Neuronal stem cell (in vitro differentiated cells): ENCODE measurements at regions not wholly inside any gene's neighbourhood (a gene's known extent, or its start where the extent isn't known, plus 50 kb on each side); places are given as distances from the start of the nearest gene placed in this dataset.

Experiments used
- DNase-seq: peaks from one replicate; pipeline ENCODE4 v3.0.0-alpha.2; 2013; ENCODE audit warnings: low spot score
- H2AFZ ChIP-seq: one replicate; pipeline ENCODE4 v1.6.1; 2013; ENCODE audit warnings: mild to moderate bottlenecking, low read length, inconsistent platforms
- H2AK5ac ChIP-seq: 2 replicates; pipeline ENCODE4 v1.6.1; 2013; ENCODE audit warnings: low read depth, mild to moderate bottlenecking, inconsistent platforms, low read length, moderate library complexity, mixed read lengths
- H2BK120ac ChIP-seq: 2 replicates; pipeline ENCODE4 v1.6.1; 2013; ENCODE audit warnings: low read depth, mild to moderate bottlenecking, inconsistent platforms, low read length, moderate library complexity, mixed read lengths
- H2BK12ac ChIP-seq: one replicate; pipeline ENCODE4 v1.6.1; 2013; ENCODE audit warnings: low read length, inconsistent platforms
- H2BK15ac ChIP-seq: 2 replicates; pipeline ENCODE4 v1.6.1; 2013; ENCODE audit warnings: mild to moderate bottlenecking, low read length, inconsistent platforms, mixed read lengths
- H2BK5ac ChIP-seq: one replicate; pipeline ENCODE4 v1.6.1; 2013; ENCODE audit warnings: inconsistent platforms, mild to moderate bottlenecking, low read length, moderate library complexity
- H3K14ac ChIP-seq: one replicate; pipeline ENCODE4 v1.6.1; 2013; ENCODE audit warnings: low read length, inconsistent platforms
- H3K18ac ChIP-seq: 2 replicates; pipeline ENCODE4 v1.6.1; 2013; ENCODE audit warnings: low read length, inconsistent platforms
- H3K23ac ChIP-seq: 2 replicates; pipeline ENCODE4 v1.6.1; 2013; ENCODE audit warnings: low read depth, mild to moderate bottlenecking, mixed read lengths, low read length, inconsistent platforms; ENCODE audit not compliant: poor library complexity
- H3K27ac ChIP-seq: replicated peaks from 3 replicates; pipeline ENCODE4 v1.5.1; 2013; ENCODE audit warnings: low read length, inconsistent platforms
- H3K27me3 ChIP-seq, 3 experiments: 2 replicates each; pipeline ENCODE4 v1.6.1; 2013; ENCODE audit warnings: low read length in 3 of 3, mild to moderate bottlenecking in 2 of 3, inconsistent platforms in 1 of 3, low read depth in 1 of 3, mixed read lengths in 1 of 3, moderate library complexity in 1 of 3; ENCODE audit not compliant: control insufficient read depth in 3 of 3, insufficient read depth in 3 of 3
- H3K36me3 ChIP-seq, 2 donors: replicated peaks in 1 of 2; 2 replicates each; pipeline ENCODE4 v1.6.1; 2013; ENCODE audit warnings: low read length in 2 of 2; ENCODE audit not compliant: control insufficient read depth in 2 of 2, insufficient read depth in 2 of 2
- H3K4ac ChIP-seq: 2 replicates; pipeline ENCODE4 v1.6.1; 2013; ENCODE audit warnings: inconsistent platforms, mild to moderate bottlenecking, low read length, moderate library complexity
- H3K4me1 ChIP-seq, 2 donors: 1 replicate in 1 of 2; 2 replicates in 1 of 2; pipeline ENCODE4 v1.6.1; 2013; ENCODE audit warnings: low read length in 2 of 2, low read depth in 1 of 2; ENCODE audit not compliant: control insufficient read depth in 2 of 2, insufficient read depth in 1 of 2
- H3K4me2 ChIP-seq: one replicate; pipeline ENCODE4 v1.6.1; 2013; ENCODE audit warnings: mild to moderate bottlenecking, low read length, inconsistent platforms; ENCODE audit not compliant: insufficient read depth, poor library complexity, severe bottlenecking
- H3K4me3 ChIP-seq, 2 donors: 2 replicates each; pipeline ENCODE4 v1.5.1; 2013; ENCODE audit warnings: low read length in 2 of 2, mild to moderate bottlenecking in 2 of 2, inconsistent platforms in 1 of 2, moderate library complexity in 1 of 2
- H3K79me1 ChIP-seq: one replicate; pipeline ENCODE4 v1.6.1; 2013; ENCODE audit warnings: low read depth, mild to moderate bottlenecking, inconsistent platforms, low read length, moderate library complexity
- H3K9ac ChIP-seq: one replicate; pipeline ENCODE4 v1.6.1; 2013; ENCODE audit warnings: mild to moderate bottlenecking, low read depth, low read length, inconsistent platforms; ENCODE audit not compliant: poor library complexity
- H3K9me3 ChIP-seq, 2 donors: replicated peaks in 1 of 2; 2 replicates each; pipeline versions ENCODE3 to v1.6.1; 2013; ENCODE audit warnings: low read length in 2 of 2, mild to moderate bottlenecking in 2 of 2, inconsistent platforms in 1 of 2, low read depth in 1 of 2, mixed read lengths in 1 of 2, moderate library complexity in 1 of 2; ENCODE audit not compliant: control insufficient read depth in 2 of 2, insufficient read depth in 1 of 2
- H4K8ac ChIP-seq: one replicate; pipeline ENCODE4 v1.6.1; 2013; ENCODE audit warnings: low read depth, mild to moderate bottlenecking, inconsistent platforms, low read length, moderate library complexity
- H4K91ac ChIP-seq: one replicate; pipeline ENCODE4 v1.6.1; 2013; ENCODE audit warnings: low read length, low read depth, mild to moderate bottlenecking, inconsistent platforms; ENCODE audit not compliant: poor library complexity
- WGBS, 2 donors: extraction: QIAGEN DNeasy Blood & Tissue Kit; methylation state at CpG; one replicate each; pipeline ENCODE4 v1.1.7; 2013; ENCODE audit warnings: missing lambda C conversion rate in 2 of 2, mixed read lengths in 1 of 2; ENCODE audit not compliant: insufficient read length in 2 of 2, insufficient replicate concordance in 1 of 2; ENCODE audit errors: extremely low coverage in 2 of 2; 5-methylcytosine and 5-hydroxymethylcytosine counted together

DNA sequence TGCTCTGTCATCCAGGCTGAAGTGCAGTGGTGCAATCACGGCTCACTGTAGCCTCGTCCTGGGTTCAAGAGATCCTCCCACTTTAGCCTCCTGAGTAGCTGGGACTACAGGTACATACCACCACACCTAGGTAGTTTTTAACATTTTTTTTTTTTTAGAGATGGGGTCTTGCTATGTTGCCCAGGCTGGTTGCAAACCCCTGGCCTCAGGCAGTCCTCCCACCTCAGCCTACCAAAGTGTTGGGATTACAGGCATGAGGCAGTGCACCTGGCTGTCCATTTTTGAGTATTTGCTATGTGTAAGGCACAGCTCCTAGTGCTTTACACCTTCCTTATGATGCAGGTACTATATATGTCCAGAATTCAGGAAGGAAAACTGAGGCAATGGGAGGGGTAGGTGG is 138.8 kb upstream of the ZNF536 start:
- Histone ChIP-seq H3K27ac (no peak overlapping the region), H3K79me1 (no peaks in the 10 kb centered on the region), H2AFZ (no peak overlapping the region), H3K9me3 (no peaks in the 10 kb centered on the region), H2BK15ac (no peak overlapping the region), H2BK120ac (no peak overlapping the region), H3K4me3 (no peak overlapping the region), H3K4ac (no peak overlapping the region), H3K9ac (no peak overlapping the region), H2AK5ac (no peak overlapping the region), H3K18ac (no peak overlapping the region), H3K4me2 (no peak overlapping the region), H3K4me1 (peaks cover 8 to 13% of the 10 kb centered on the region in 2 donors), H2BK12ac (no peak overlapping the region), H4K8ac (no peak overlapping the region), H3K27me3 (peaks cover 0 to 27% (median 17%) of the 10 kb centered on the region in 3 experiments), H2BK5ac (no peak overlapping the region), H3K14ac (no peak overlapping the region), H3K23ac (no peak overlapping the region), H3K36me3 (no peaks in the 10 kb centered on the region), H4K91ac (no peak overlapping the region)
- no peak for DNase-seq
- WGBS, 2 donors = no CpG with 5 or more reads among the region's 2 CpGs

- Histone ChIP-seq H2BK15ac (no peak overlapping the region), H2BK12ac (no peak overlapping the region), H3K4me1 (peaks cover 3 to 6% of the 10 kb centered on the region in 2 donors), H3K23ac (no peak overlapping the region), H3K9ac (no peak overlapping the region), H2BK120ac (no peak overlapping the region), H4K8ac (no peak overlapping the region), H3K4me2 (no peak overlapping the region), H3K14ac (no peak overlapping the region), H3K4ac (no peak overlapping the region), H3K4me3 (no peak overlapping the region), H3K79me1 (no peaks in the 10 kb centered on the region), H4K91ac (no peak overlapping the region), H3K27me3 (peaks cover 0 to 7% (median 2%) of the 10 kb centered on the region in 3 experiments), H3K36me3 (no peaks in the 10 kb centered on the region), H2BK5ac (no peak overlapping the region), H3K9me3 (no peaks in the 10 kb centered on the region), H2AK5ac (no peak overlapping the region), H3K27ac (no peak overlapping the region), H3K18ac (no peak overlapping the region), H2AFZ (peak overlapping the region; percentile 38)
- no peak for DNase-seq
- no CpG with 5 or more reads among the region's 10 CpGs for whole genome bisulfite sequencing, 2 donors
Observed at GRCh38 chr19:30235946-30236345, 136.2 kb upstream of the ZNF536 start.

- Histone ChIP-seq H2AFZ (no peak overlapping the region), H2BK15ac (no peak overlapping the region), H3K4ac (no peak overlapping the region), H3K9me3 (no peaks in the 10 kb centered on the region), H3K18ac (no peak overlapping the region), H3K36me3 (no peaks in the 10 kb centered on the region), H4K91ac (no peak overlapping the region), H3K9ac (no peak overlapping the region), H3K4me3 (no peak overlapping the region), H2BK12ac (no peak overlapping the region), H2BK5ac (no peak overlapping the region), H3K27me3 (peaks cover 0 to under 1% (median under 1%) of the 10 kb centered on the region in 3 experiments), H4K8ac (no peak overlapping the region), H3K4me2 (no peak overlapping the region), H3K23ac (no peak overlapping the region), H3K27ac (no peak overlapping the region), H2BK120ac (no peak overlapping the region), H3K4me1 (peaks cover 3 to 6% of the 10 kb centered on the region in 2 donors), H3K14ac (no peak overlapping the region), H2AK5ac (no peak overlapping the region), H3K79me1 (no peaks in the 10 kb centered on the region)
- no peak for DNase-seq
- WGBS, 2 donors = no CpG with 5 or more reads among the region's 4 CpGs
Observed at GRCh38 chr19:30236587-30236986, 135.6 kb upstream of the ZNF536 start.

DNA sequence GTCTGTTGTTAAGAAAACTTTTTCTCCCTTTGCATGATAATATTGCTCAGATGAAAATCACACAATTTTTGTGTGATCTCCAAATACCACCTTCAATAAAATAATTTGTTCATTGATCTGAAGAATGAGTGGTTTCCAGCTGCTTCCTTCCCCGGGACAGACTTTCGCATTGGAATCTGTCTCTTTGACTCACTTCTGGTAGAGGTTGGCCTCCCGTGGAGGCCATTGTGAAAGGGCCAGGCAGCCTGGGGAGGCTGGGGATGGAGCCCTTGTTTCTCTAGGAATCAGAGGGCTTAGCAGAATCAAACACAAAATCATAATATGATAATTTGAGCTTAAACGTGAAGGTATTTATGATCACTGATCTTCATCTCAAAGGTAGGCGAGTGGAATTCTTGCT is 135.0 kb upstream of the ZNF536 start:
- no peak overlapping the region for H4K91ac ChIP-seq
- no peaks in the 10 kb centered on the region for H3K27me3 ChIP-seq
- no peak overlapping the region for H2BK120ac ChIP-seq
- no peak overlapping the region for H4K8ac ChIP-seq
- no peak overlapping the region for H2BK15ac ChIP-seq
- no peak overlapping the region for H3K9ac ChIP-seq
- no peak overlapping the region for H2AFZ ChIP-seq
- H3K9me3 ChIP-seq = no peaks in the 10 kb centered on the region
- H2BK12ac ChIP-seq = no peak overlapping the region
- no peaks in the 10 kb centered on the region for H3K36me3 ChIP-seq
- no peak overlapping the region for H3K4me3 ChIP-seq
- H3K79me1 ChIP-seq = no peaks in the 10 kb centered on the region
- H3K4ac ChIP-seq = no peak overlapping the region
- no peak overlapping the region for H3K14ac ChIP-seq
- H3K4me2 ChIP-seq = no peak overlapping the region
- DNase-seq = no peak
- peaks cover 3 to 6% of the 10 kb centered on the region in 2 donors for H3K4me1 ChIP-seq
- H2BK5ac ChIP-seq = no peak overlapping the region
- no peak overlapping the region for H3K23ac ChIP-seq
- no peak overlapping the region for H3K18ac ChIP-seq
- H3K27ac ChIP-seq = no peak overlapping the region
- no peak overlapping the region for H2AK5ac ChIP-seq
- no CpG with 5 or more reads among the region's 5 CpGs for WGBS, 2 donors
